Lower leg skin (tissue), 4 donors: ENCODE measurements at regions not wholly inside any gene's neighbourhood (a gene's known extent, or its start where the extent isn't known, plus 50 kb on each side); places are given as distances from the start of the nearest gene placed in this dataset.

Source experiments
- DNase-seq, 2 donors: peaks; one replicate each; pipeline ENCODE4 v3.0.0-alpha.2; 2019; ENCODE audit warnings: low spot score in 2 of 2
- H3K4me3 ChIP-seq: fragments of 200-600 bp; sonication (generic); 2 replicates; pipeline ENCODE4 v1.5.1; 2017; ENCODE audit warnings: mild to moderate bottlenecking, low read depth; ENCODE audit not compliant: poor library complexity, severe bottlenecking
- CTCF ChIP-seq, 3 donors: fragments of 450-650 bp; IDR thresholded peaks; one replicate each; pipeline ENCODE4 v1.5.1; 2016; ENCODE audit warnings: antibody characterized with exemption in 3 of 3, mild to moderate bottlenecking in 3 of 3, moderate library complexity in 2 of 3
- POLR2A ChIP-seq, 2 donors: fragments of 450-650 bp; IDR thresholded peaks; one replicate each; pipeline ENCODE4 v1.6.1; 2016 to 2017; ENCODE audit warnings: antibody characterized with exemption in 2 of 2, mild to moderate bottlenecking in 1 of 2, moderate library complexity in 1 of 2
- WGBS, 2 donors: methylation state at CpG; one replicate each; pipeline ENCODE4 v1.1.5; 2018; 5-methylcytosine and 5-hydroxymethylcytosine counted together
- intact Hi-C: fragments of 100-400 bp; cut with DNase I; formaldehyde crosslinking; loops from one replicate; pipeline ENCODE4 v1.15.0; 2023; ENCODE audit warnings: low total_unique reads

GRCh38 chr4:152169683-152170082 is 366.2 kb downstream of the FBXW7 start:
- 61 to 62% methylated on average over 6 of the region's 6 CpGs for WGBS, 2 donors
- no peak overlapping the region for H3K4me3 ChIP-seq
- TF ChIP-seq POLR2A (IDR thresholded peaks at IDR 0.05) (no peak), CTCF (IDR thresholded peaks at IDR 0.05) (no peak)
- intact Hi-C loops = no loop called here
- DNase-seq = no peak

- no peak for TF ChIP-seq POLR2A (IDR thresholded peaks at IDR 0.05)
- intact Hi-C loops = no loop called here
- H3K4me3 ChIP-seq = no peak overlapping the region
- no peak for DNase-seq
- WGBS, 2 donors = 69% methylated on average over 5 of the region's 5 CpGs
These were observed 366.8 kb downstream of the FBXW7 start for GRCh38 chr4:152168987-152169616.

GRCh38 chr4:152166567-152166966 is 369.3 kb downstream of the FBXW7 start:
- TF ChIP-seq CTCF (IDR thresholded peaks at IDR 0.05) = no peak
- no peak for TF ChIP-seq POLR2A (IDR thresholded peaks at IDR 0.05)
- DNase-seq = no peak
- 42% methylated on average over 6 of the region's 6 CpGs for WGBS, 2 donors
- intact Hi-C loops = no loop called here
- H3K4me3 ChIP-seq = no peak overlapping the region

GRCh38 chr4:152165846-152166245 is 370.0 kb downstream of the FBXW7 start:
- WGBS, 2 donors = 79 to 81% methylated on average over 4 of the region's 4 CpGs

GRCh38 chr4:152165146-152165545 is 370.7 kb downstream of the FBXW7 start:
- DNase-seq = no peak
- intact Hi-C loops = no loop called here
- no peak for TF ChIP-seq CTCF (IDR thresholded peaks at IDR 0.05)
- TF ChIP-seq POLR2A (IDR thresholded peaks at IDR 0.05) = no peak
- no peak overlapping the region for H3K4me3 ChIP-seq
- 30 to 50% methylated on average over 2 of the region's 2 CpGs for WGBS, 2 donors

More at GRCh38 chr4:152165846-152166245, 370.0 kb downstream of the FBXW7 start:
- no peak for TF ChIP-seq CTCF (IDR thresholded peaks at IDR 0.05)
- no peak for TF ChIP-seq POLR2A (IDR thresholded peaks at IDR 0.05)
- H3K4me3 ChIP-seq = no peak overlapping the region
- DNase-seq = no peak
- intact Hi-C loops = no loop called here

- TF ChIP-seq CTCF (IDR thresholded peaks at IDR 0.05) (no peak), POLR2A (IDR thresholded peaks at IDR 0.05) (no peak)
- intact Hi-C loops = no loop called here
- H3K4me3 ChIP-seq = no peak overlapping the region
- DNase-seq = no peak
- 96 to 100% methylated on average over 1 of the region's 1 CpG for WGBS, 2 donors
These were observed 371.3 kb downstream of the FBXW7 start for GRCh38 chr4:152164561-152164960.
